GM19025 (cell line): ENCODE measurements at regions not wholly inside any gene's neighbourhood (a gene's known extent, or its start where the extent isn't known, plus 50 kb on each side); places are given as distances from the start of the nearest gene placed in this dataset.

Source experiments
- ATAC-seq: cut with Tn5 transposase; IDR thresholded peaks from one replicate; pipeline ENCODE4 v1.9.1; 2021; ENCODE audit warnings: mild to moderate bottlenecking, low read depth, moderate library complexity; ENCODE audit not compliant: unreplicated experiment

- no peak for ATAC-seq
Observed at GRCh38 chr5:74146796-74147195, 493.7 kb downstream of the ENC1 start.

GRCh38 chr5:74145951-74146350 is 494.6 kb downstream of the ENC1 start:
- no peak for ATAC-seq

GRCh38 chr5:74143721-74144330 is 496.7 kb downstream of the ENC1 start:
- ATAC-seq = no peak

GRCh38 chr5:74143151-74143550 is 497.4 kb downstream of the ENC1 start:
- ATAC-seq = no peak

GRCh38 chr5:74141053-74141452 is 499.5 kb downstream of the ENC1 start:
- ATAC-seq = no peak

- ATAC-seq = no peak
Observed at GRCh38 chr5:74140409-74140808, 500.1 kb downstream of the ENC1 start.

- ATAC-seq = no peak
Observed at GRCh38 chr5:74139589-74139988, 500.9 kb downstream of the ENC1 start.

- ATAC-seq = no peak
Observed at GRCh38 chr5:74138721-74139120, 501.8 kb downstream of the ENC1 start.

GRCh38 chr5:74136276-74136825 is 504.2 kb downstream of the ENC1 start:
- no peak for ATAC-seq

GRCh38 chr5:74135033-74135432 is 505.5 kb downstream of the ENC1 start:
- ATAC-seq = no peak

GRCh38 chr5:74132485-74132884 is 506.5 kb downstream of the ARHGEF28 start:
- no peak for ATAC-seq

GRCh38 chr5:74131250-74131649 is 505.3 kb downstream of the ARHGEF28 start:
- ATAC-seq = no peak

- ATAC-seq = no peak
Observed at GRCh38 chr5:74130155-74130897, 504.3 kb downstream of the ARHGEF28 start.

GRCh38 chr5:74127381-74128320 is 501.7 kb downstream of the ARHGEF28 start:
- ATAC-seq = no peak

- ATAC-seq = no peak
Observed at GRCh38 chr5:74126294-74126693, 500.3 kb downstream of the ARHGEF28 start.

GRCh38 chr5:74124826-74125225 is 498.8 kb downstream of the ARHGEF28 start:
- no peak for ATAC-seq

- ATAC-seq = no peak
Observed at GRCh38 chr5:74123929-74124328, 497.9 kb downstream of the ARHGEF28 start.

GRCh38 chr5:74122979-74123590 is 497.1 kb downstream of the ARHGEF28 start:
- ATAC-seq = no peak

- ATAC-seq = no peak
Observed at GRCh38 chr5:74122175-74122574, 496.2 kb downstream of the ARHGEF28 start.

GRCh38 chr5:74120585-74120984 is 494.6 kb downstream of the ARHGEF28 start:
- ATAC-seq = no peak
